ENCODE measurements at regions not wholly inside any gene's neighbourhood (a gene's known extent, or its start where the extent isn't known, plus 50 kb on each side); places are given as distances from the start of the nearest gene placed in this dataset.

DNA sequence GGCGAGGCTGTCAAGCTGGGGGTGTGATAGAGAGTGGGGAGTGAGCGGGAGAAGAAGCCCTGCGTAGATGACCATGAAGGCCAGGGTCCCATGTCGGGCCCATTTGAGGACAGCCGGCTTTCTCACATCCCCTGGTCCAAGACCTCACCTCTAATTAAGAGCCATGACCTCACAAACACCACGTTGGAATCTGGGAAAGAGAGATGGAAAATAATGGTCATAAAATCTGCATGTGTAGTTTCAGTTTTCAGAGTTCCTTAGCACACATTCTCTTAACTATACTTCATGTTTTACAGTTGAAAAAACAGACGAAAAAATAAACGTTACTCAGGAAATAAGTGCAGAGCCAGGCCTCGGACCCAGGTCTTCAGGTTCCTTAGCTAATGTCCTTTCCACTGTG is 244.8 kb upstream of the SIX2 start:
- DNase-seq (ENCODE audit: low spot score), result no peak

DNA sequence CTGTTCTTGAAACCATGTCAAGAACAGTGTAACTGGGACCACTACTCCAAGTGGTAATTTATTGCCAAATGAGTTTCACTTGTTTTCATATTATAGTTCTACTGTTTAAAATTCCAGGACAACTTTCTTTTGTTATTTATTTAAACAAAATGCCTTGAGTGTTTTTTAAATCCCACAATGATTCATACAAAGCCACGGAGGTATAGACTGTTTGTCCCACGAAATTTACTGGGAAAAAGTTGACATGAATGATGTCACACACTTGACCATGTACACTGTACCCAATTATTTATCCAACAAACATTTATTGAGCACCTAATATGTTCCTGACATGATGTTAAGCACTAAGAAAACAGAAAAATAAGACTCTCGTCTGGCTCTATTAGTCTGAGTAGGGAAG is 243.9 kb upstream of the SIX2 start:
- DNase-seq (ENCODE audit: low spot score), result no peak

- DNase-seq (ENCODE audit: low spot score), result no peak
These were observed 240.9 kb upstream of the SIX2 start for GRCh38 chr2:45250176-45250575.

GRCh38 chr2:45248214-45248613 is 239.0 kb upstream of the SIX2 start:
- DNase-seq (ENCODE audit: low spot score), result no peak

GRCh38 chr2:45244928-45245327 is 235.7 kb upstream of the SIX2 start:
- no peak for DNase-seq (ENCODE audit: low spot score)

GRCh38 chr2:45242161-45242741 is 233.0 kb upstream of the SIX2 start:
- no peak for DNase-seq (ENCODE audit: low spot score)

- DNase-seq (ENCODE audit: low spot score), result no peak
These were observed 231.9 kb upstream of the SIX2 start for GRCh38 chr2:45241061-45241561.

DNA sequence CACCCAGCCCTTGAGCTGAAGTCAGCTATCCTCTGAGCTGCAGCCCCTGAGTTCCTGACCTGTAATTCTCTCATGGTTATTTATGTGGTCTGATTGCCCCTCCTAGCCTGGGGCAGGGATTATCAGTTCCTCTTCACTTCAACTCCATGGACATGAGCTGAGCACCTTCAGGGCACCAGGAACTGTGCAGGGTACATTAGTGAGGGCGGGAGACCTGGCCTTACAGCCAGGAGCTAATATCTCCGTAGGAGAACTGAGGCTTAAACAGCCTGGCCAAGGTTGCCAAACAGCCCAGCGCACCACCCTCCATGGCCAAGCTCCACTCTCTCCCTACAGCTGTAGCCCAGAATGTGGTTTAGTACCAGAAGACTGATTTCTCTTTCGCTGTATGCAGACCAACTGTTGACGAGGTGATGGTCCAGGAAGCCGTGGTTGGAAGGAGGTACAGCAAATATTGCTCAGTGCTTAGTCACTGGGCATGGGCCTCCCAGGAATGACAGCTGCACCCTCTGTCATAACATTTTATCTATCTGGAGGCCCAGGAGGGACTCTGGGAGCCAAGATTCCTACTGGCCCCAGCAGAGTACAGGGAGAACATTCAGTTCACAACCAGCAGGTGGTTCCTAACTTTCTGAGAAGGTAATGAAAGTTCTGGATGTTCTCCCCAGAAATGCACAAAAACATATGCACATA is 228.7 kb upstream of the SIX2 start:
- DNase-seq (ENCODE audit: low spot score), result no peak

GRCh38 chr2:45237128-45237527 is 227.9 kb upstream of the SIX2 start:
- DNase-seq (ENCODE audit: low spot score), result no peak

DNA sequence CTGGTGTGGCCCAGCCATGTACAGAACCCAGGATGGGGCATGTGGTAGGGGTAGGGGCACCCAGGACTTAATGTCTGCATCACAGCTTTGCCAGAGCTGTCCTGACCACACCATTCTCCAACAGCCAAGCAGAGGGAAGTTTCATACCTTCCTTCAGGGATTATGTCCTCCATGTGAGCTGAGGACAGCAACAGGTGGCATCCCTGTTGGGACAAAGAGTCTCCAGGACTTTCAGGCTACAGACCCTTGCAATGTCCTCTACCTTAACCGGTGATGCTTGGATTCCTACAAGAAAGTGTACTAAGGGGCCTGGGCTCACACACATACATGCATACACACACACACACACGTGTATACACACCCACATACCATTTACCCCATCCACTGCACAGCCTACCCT is 227.0 kb upstream of the SIX2 start:
- no peak for DNase-seq (ENCODE audit: low spot score)

DNA sequence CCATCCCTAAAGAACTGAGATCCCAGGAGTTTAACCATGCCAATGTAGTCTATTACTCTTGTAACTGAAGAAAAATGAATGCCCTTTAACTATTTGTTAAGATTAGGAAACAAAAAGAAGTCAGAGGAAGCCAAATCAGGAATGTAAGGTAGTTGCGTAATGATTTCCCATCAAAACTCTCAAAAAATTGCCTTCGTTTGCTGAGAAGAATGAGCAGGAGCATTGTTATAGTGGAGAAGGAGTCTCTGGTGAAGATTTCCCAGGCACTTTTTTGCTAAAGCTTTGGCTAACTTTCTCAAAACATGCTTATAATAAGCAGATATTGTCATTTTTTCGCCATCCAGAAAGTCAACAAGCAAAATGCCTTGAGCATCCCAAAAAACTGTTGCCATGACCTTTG is 224.0 kb upstream of the SIX2 start:
- DNase-seq (ENCODE audit: low spot score), result no peak

DNA sequence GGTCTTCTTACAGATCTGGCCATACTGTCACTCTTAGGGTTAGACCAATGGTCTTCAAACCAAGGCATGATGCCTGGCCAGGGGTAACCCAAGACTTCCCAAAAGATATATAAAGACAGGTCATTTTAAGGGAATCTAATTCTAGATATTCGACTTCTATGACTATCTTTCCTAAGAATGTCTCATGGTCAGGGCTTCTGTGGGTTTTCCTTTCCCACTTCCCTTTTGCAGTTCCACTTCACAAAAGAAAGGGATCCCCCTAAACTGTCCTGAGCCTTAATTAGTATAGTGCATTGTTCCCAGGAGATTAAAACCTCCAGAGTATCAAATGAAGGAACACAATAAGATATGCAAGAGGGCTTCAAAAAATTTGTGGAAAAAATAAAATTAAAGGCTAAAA is 223.6 kb upstream of the SIX2 start:
- DNase-seq (ENCODE audit: low spot score), result no peak

- no peak for DNase-seq (ENCODE audit: low spot score)
These were observed 220.2 kb upstream of the SIX2 start for GRCh38 chr2:45229411-45229810.

GRCh38 chr2:45227347-45227746 is 218.1 kb upstream of the SIX2 start:
- no peak for DNase-seq (ENCODE audit: low spot score)

DNA sequence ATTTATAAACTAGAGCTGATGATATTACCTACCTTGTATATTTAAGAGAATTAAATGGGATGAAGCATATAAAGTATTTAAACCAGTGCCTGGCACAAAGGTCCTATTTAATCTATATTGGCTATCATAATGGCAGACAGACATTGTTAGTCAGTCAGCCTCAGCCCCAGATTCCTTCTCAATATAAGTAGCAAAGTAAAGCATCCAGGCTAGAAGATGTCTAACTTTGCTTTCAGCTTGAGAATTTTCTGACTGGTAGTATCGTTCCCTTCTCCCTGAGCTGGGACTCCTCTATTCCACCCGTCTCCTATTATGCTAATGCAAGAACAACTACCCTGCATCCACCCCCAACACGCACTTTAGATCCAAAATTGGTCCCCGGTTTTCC is 215.7 kb upstream of the SIX2 start:
- DNase-seq (ENCODE audit: low spot score), result no peak

GRCh38 chr2:45224321-45224992 is 215.2 kb upstream of the SIX2 start:
- no peak for DNase-seq (ENCODE audit: low spot score)

DNA sequence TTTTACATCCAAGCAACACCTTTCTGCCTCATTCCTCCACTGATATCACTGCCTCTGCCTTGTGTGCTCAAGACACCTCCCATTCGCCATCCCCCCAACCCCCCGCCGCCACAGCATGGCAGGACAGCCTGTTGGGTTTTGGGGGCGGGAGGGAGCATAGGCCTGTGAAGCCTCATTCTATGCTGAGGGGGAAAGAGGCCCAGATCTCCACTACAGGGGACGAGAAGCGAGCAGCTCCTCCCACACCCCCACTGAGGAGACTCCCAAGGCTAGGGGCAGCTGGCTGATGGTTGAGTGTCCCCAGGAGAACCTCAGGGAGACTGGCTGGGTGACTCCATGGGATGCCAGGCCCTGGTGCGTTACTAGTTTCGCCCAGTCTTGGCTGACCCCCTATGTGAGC is 214.3 kb upstream of the SIX2 start:
- DNase-seq (ENCODE audit: low spot score), result no peak

DNA sequence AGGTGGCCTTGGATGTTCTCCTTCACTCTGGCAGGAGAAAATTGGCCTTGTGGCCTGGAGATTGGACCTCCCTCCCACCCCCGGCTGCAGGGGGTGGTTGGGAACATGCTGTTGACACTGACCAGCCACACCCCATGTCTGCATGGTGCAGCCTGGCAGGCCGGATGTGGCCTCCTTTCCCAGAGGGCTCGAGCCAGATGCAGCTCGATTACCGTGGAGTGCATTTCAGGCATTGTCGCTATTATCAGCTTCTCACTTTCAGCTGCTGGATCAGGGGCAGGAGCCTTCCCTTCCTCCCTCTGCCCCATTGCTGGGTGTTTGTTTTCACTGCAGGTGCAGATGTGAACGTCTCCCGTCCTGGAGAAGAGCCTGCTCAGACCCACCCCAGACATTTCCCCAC is 211.0 kb upstream of the SIX2 start:
- no peak for DNase-seq (ENCODE audit: low spot score)

- no peak for DNase-seq (ENCODE audit: low spot score)
These were observed 209.7 kb upstream of the SIX2 start for GRCh38 chr2:45218931-45219339.

DNA sequence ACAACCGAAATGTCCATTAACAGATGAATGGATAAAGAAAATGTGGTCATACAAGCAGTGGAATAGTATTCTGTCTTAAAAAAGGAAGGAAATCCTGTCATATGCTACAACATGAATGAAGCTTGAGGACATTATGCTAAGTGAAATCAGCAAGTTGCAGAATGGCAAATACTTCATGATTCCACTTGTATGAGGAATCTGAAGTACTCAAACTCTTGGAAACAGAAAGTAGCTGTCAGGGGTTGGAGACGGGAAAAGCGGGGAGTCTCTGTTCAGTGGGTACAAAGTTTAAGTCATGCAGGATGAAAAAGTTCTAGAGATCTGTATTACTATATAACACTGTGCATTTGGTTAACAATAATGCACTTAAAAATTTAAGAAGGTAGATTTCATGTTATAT is 209.0 kb upstream of the SIX2 start:
- DNase-seq (ENCODE audit: low spot score), result no peak

DNA sequence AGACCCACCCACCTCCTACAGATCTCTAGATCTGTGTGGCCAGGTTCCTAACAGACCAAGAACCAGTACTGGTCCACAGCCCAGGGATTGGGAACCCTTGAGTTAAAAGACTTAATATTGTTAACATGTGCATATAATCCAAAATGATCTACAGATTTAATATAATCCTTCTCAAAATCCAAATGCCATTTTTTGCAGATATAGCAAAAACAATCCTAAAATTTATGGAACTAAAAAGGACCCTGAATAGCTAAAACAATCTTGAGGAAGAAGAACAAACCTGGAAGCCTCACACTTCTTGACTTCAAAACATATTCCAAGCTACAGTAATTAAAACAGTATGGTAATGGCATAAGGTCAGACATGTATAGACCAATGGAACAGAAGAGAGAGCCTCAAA is 206.9 kb upstream of the SIX2 start:
- DNase-seq (ENCODE audit: low spot score), result no peak

DNA sequence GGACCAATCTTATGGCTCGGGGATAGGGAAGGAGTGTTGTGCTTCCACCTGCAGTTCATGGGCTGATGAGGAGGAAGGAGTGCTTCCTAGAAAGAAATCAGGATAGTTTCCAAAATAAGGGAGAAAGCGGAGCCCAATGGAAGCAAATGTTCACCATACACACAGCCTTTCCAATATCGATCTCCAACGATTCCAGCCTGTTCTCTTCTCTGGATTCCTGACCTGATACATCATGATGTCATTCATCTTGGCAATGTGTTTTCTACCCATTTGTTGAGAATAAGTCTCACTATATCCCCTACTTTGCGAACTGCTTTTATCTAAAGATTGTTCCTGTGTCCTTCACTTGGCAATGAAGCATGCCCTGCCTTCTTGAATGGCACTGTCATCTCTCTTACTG is 205.3 kb upstream of the SIX2 start:
- no peak for DNase-seq (ENCODE audit: low spot score)

DNA sequence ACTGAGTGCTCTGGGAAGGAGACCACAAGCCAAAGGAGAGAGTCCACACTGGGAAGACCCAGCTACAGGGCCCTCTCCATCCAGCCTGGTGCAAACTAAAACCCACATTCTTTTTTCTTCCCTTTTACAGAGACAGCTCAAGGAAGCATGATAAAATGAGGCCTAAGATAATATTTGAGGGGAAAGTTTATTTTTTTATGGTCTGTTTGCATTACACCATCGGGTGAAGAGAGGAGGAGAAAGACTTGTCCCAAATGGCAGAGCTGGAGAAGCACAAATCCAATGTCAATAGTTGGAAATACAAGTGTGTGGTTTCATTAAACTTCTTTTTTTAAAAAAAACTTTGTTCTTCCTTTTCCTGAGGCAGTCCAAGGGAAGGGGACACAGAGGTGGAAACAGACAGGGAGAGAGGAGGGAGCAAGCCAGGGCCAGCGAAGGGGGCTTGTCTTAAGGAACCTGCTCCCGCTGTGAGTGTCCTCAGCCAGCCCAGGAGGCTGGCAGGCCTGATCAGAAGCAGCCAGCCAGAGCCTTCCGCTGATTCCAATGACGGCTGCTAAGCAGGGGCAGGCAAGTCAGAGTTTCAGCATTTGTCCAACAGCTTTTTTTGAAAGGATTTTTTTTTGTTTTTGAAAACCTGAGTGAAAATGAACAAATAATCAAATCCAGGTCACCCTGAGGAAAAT is 203.8 kb upstream of the SIX2 start:
- DNase-seq (ENCODE audit: low spot score), result no peak
